ENCODE measurements at regions not wholly inside any gene's neighbourhood (a gene's known extent, or its start where the extent isn't known, plus 50 kb on each side); places are given as distances from the start of the nearest gene placed in this dataset.

DNA sequence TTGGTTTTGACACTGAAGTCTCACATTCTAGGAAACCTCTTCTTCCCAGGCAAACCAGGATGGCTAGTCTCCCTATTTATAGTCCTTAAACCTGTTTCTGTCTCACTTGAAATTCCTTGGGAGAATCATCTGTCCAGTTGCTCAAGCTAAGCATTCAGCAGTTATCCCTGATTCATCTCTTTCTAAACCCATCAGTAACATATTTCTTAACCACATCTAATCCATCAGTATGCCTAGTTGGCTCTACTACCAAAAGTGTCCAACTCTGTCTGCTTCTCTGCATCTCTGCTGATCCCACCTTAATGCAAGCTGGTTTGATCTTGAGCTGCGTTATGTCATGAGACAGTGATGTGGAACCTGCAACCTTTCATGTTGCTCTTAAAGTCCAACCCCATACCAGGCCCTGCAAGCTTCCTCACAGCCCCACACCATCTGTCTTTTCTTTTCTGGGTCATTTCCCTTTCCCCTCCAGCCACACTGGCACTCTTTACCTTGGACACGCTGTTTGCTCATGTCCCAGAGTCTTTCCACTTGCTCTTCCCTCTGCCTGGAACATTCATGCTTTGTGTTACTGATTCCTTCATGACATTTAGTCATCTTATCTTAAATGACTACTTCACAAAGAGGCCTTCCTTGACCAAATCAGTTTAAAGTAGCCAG, 380.8 kb upstream of the RGS6 start:
- H3K4ac ChIP-seq (ENCODE audit: low read depth, low read length), result no peak overlapping the region
- H3K4me1 ChIP-seq (ENCODE audit: control insufficient read depth, insufficient read depth, low read length), result peaks cover 10% of the 10 kb centered on the region
- H3K9me3 ChIP-seq (ENCODE audit: control insufficient read depth, insufficient read depth, low read length), result no peaks in the 10 kb centered on the region
- ChIA-PET CTCF (no interaction called here), POLR2A (ENCODE audit: unreplicated experiment) (no interaction called here)
- peak overlapping the region; percentile 10; the same call in 1 of the 2 replicates for H3K14ac ChIP-seq (replicated peaks; ENCODE audit: low read depth, low read length)
- no peak overlapping the region for H2BK20ac ChIP-seq (ENCODE audit: low read depth, low read length)
- H2BK5ac ChIP-seq (ENCODE audit: low read depth, low read length, poor library complexity, severe bottlenecking), result no peak overlapping the region
- no peaks in the 10 kb centered on the region for H3K27me3 ChIP-seq (ENCODE audit: control insufficient read depth, insufficient read depth, low read length)
- no peak overlapping the region for H4K5ac ChIP-seq (ENCODE audit: low read depth, low read length)
- ATAC-seq (ENCODE audit: low read depth), result peak; percentile 90
- in situ Hi-C loops (cut with MboI; ENCODE audit: low sequenced_read_pairs) (no loop called here), intact Hi-C loops (cut with micrococcal nuclease) (loop anchor here (5.0 kb wide), 1 partner anchor 306 kb away; no protein-coding TSS in a partner anchor), dilution Hi-C loops (cut with HindIII; ENCODE audit: low sequenced_read_pairs, unreplicated experiment) (no loop called here)
- peaks cover 10% of the 10 kb centered on the region for H3K9me1 ChIP-seq (ENCODE audit: insufficient read depth, low read length)
- TF ChIP-seq USF2 (IDR thresholded peaks at IDR 0.05; ENCODE audit: low read depth, low read length), result no peak
- TF ChIP-seq FOS (IDR thresholded peaks at IDR 0.05; ENCODE audit: low read depth, low read length), result 0 out of 2 replicates have a peak, but pooled peaks have one; percentile 7
- peak; percentile 26; the same call in 1 of the 2 replicates for TF ChIP-seq MAFK (IDR thresholded peaks at IDR 0.05; ENCODE audit: low read depth, low read length)
- TF ChIP-seq CEBPB (IDR thresholded peaks at IDR 0.05; ENCODE audit: low read depth, low read length), result peak; percentile 82
- no peak for TF ChIP-seq ELK1 (IDR thresholded peaks at IDR 0.05; ENCODE audit: borderline replicate concordance, low read depth, low read length)
- no peak for TF ChIP-seq MXI1 (IDR thresholded peaks at IDR 0.05; ENCODE audit: borderline replicate concordance, low read depth, low read length)
- no peaks in the 10 kb centered on the region; the same call in 1 of the 2 replicates for H3K36me3 ChIP-seq (ENCODE audit: control insufficient read depth, insufficient read depth, low read length)
- H2BK120ac ChIP-seq (ENCODE audit: low read depth, low read length), result no peak overlapping the region
- no peak overlapping the region for H3K9ac ChIP-seq (ENCODE audit: low read depth, low read length)
- no peak overlapping the region for H4K8ac ChIP-seq (ENCODE audit: low read depth in 2 of 2, low read length in 2 of 2)
- no peak overlapping the region for H3K23ac ChIP-seq (ENCODE audit: low read depth, low read length)
- 100% methylated on average over 1 of the region's 2 CpGs; no CpG with 5 or more reads in 1 of the 2 experiments for WGBS, 2 experiments (ENCODE audit: extremely low coverage in 2 of 2, insufficient read length in 1 of 2)
- no peak overlapping the region; the same call in 1 of the 2 replicates for H3K18ac ChIP-seq (ENCODE audit: low read depth, low read length)
- H3K4me3 ChIP-seq (ENCODE audit: insufficient read depth, low read depth, low read length), result no peak overlapping the region
- no peak overlapping the region for H2AFZ ChIP-seq (replicated peaks; ENCODE audit: low read length, poor library complexity)
- no peak overlapping the region for H2AK9ac ChIP-seq (replicated peaks; ENCODE audit: low read depth, low read length, poor library complexity)
- no peak overlapping the region for H3K27ac ChIP-seq (ENCODE audit: insufficient read depth, low read length)
- peaks cover 18% of the 10 kb centered on the region for H4K20me1 ChIP-seq (ENCODE audit: insufficient read depth, low read length)
- no peak overlapping the region for H4K91ac ChIP-seq (ENCODE audit: insufficient read depth, low read depth, low read length)
- H3K79me1 ChIP-seq (ENCODE audit: low read depth in 1 of 2, low read length in 2 of 2), result peaks cover 41 to 59% of the 10 kb centered on the region in 2 experiments
- no peak overlapping the region for H3K56ac ChIP-seq (ENCODE audit: extremely low read depth, insufficient read depth, low read length)
- no peak overlapping the region for H2BK15ac ChIP-seq (ENCODE audit: low read depth, low read length)
- no peak overlapping the region for H2AK5ac ChIP-seq (ENCODE audit: low read depth, low read length)
- H3K4me2 ChIP-seq (ENCODE audit: low read depth, low read length), result no peak overlapping the region
- BruUV-seq (replicated peaks), result no TSS peak
- peak; percentile 84 for DNase-seq
